Calu3 (cell line): ENCODE measurements at regions not wholly inside any gene's neighbourhood (a gene's known extent, or its start where the extent isn't known, plus 50 kb on each side); places are given as distances from the start of the nearest gene placed in this dataset.

Experiments
- BruUV-seq: library from RNA; stranded (reverse); fragments of 400-500 nt; replicated peaks from 2 replicates; lab custom pipeline; 2021; lab: Mats Ljungman, UMichigan
- CTCF ChIA-PET: fragments of 300-600 bp; sonication (Branson Sonifier 250); formaldehyde crosslinking; loops from one replicate; lab custom pipeline; 2022; ENCODE audit warnings: antibody characterized with exemption; lab: Charles Lee
- DNase-seq: peaks from one replicate; pipeline ENCODE4 v3.0.0; 2022
- H3K27ac Mint-ChIP-seq: one replicate; pipeline ENCODE4 v1.8.0; 2022; ENCODE audit warnings: mixed read lengths; ENCODE audit not compliant: unreplicated experiment
- H3K27me3 Mint-ChIP-seq: one replicate; pipeline ENCODE4 v1.8.0; 2022; ENCODE audit warnings: mixed read lengths; ENCODE audit not compliant: unreplicated experiment
- H3K36me3 Mint-ChIP-seq: one replicate; pipeline ENCODE4 v1.8.0; 2022; ENCODE audit warnings: mild to moderate bottlenecking, moderate library complexity, mixed read lengths; ENCODE audit not compliant: insufficient read depth, unreplicated experiment
- H3K4me1 Mint-ChIP-seq: one replicate; pipeline ENCODE4 v1.8.0; 2022; ENCODE audit warnings: mild to moderate bottlenecking, low read depth, mixed read lengths; ENCODE audit not compliant: unreplicated experiment
- H3K4me3 Mint-ChIP-seq: one replicate; pipeline ENCODE4 v1.8.0; 2022; ENCODE audit warnings: mild to moderate bottlenecking, low read depth, moderate library complexity, mixed read lengths; ENCODE audit not compliant: unreplicated experiment
- H3K9me3 Mint-ChIP-seq: one replicate; pipeline ENCODE4 v1.8.0; 2022; ENCODE audit warnings: low read depth, mixed read lengths; ENCODE audit not compliant: unreplicated experiment
- CTCF ChIP-seq: fragments of 200-600 bp; IDR thresholded peaks from one replicate; pipeline ENCODE4 v1.8.0; 2022; ENCODE audit warnings: antibody characterized with exemption; ENCODE audit not compliant: unreplicated experiment
- intact Hi-C: fragments of 100-400 bp; cut with micrococcal nuclease; formaldehyde crosslinking; loops from one replicate; pipeline ENCODE4 v1.10.0; 2022; ENCODE audit not compliant: unreplicated experiment

GRCh38 chr14:62357362-62357761, 595.1 kb downstream of the SNAPC1 start:
- Mint-ChIP-seq H3K27ac (no peak overlapping the region), H3K9me3 (peaks cover 5% of the 10 kb centered on the region), H3K4me3 (no peak overlapping the region), H3K36me3 (no peaks in the 10 kb centered on the region), H3K4me1 (no peaks in the 10 kb centered on the region), H3K27me3 (no peaks in the 10 kb centered on the region)
- intact Hi-C loops, result no loop called here
- CTCF ChIA-PET, result no interaction called here
- no peak for TF ChIP-seq CTCF
- no TSS peak for BruUV-seq
- DNase-seq, result no peak

GRCh38 chr14:62364161-62364560, 601.9 kb downstream of the SNAPC1 start:
- Mint-ChIP-seq H3K4me3 (no peak overlapping the region), H3K36me3 (no peaks in the 10 kb centered on the region), H3K27ac (no peak overlapping the region), H3K4me1 (no peaks in the 10 kb centered on the region), H3K9me3 (no peaks in the 10 kb centered on the region), H3K27me3 (no peaks in the 10 kb centered on the region)
- no peak for DNase-seq
- no TSS peak for BruUV-seq
- TF ChIP-seq CTCF, result no peak
- CTCF ChIA-PET, result no interaction called here
- intact Hi-C loops, result no loop called here

- no peak for TF ChIP-seq CTCF
- Mint-ChIP-seq H3K27ac (no peak overlapping the region), H3K4me1 (no peaks in the 10 kb centered on the region), H3K9me3 (no peaks in the 10 kb centered on the region), H3K27me3 (no peaks in the 10 kb centered on the region), H3K4me3 (no peak overlapping the region), H3K36me3 (no peaks in the 10 kb centered on the region)
- DNase-seq, result no peak
- CTCF ChIA-PET, result no interaction called here
- no TSS peak for BruUV-seq
- intact Hi-C loops, result no loop called here
These were observed 602.6 kb downstream of the SNAPC1 start for GRCh38 chr14:62364800-62365280.

GRCh38 chr14:62369919-62370560, 607.8 kb downstream of the SNAPC1 start:
- H3K9me3 Mint-ChIP-seq, result no peaks in the 10 kb centered on the region
- H3K27ac Mint-ChIP-seq, result no peak overlapping the region
- no peaks in the 10 kb centered on the region for H3K27me3 Mint-ChIP-seq
- no TSS peak for BruUV-seq
- CTCF ChIA-PET, result no interaction called here
- H3K4me1 Mint-ChIP-seq, result peaks cover 5% of the 10 kb centered on the region
- TF ChIP-seq CTCF, result no peak
- no peak overlapping the region for H3K4me3 Mint-ChIP-seq
- intact Hi-C loops, result no loop called here
- no peaks in the 10 kb centered on the region for H3K36me3 Mint-ChIP-seq
- DNase-seq, result no peak
